Medulla oblongata (tissue), 1 donor: ENCODE measurements at regions not wholly inside any gene's neighbourhood (a gene's known extent, or its start where the extent isn't known, plus 50 kb on each side); places are given as distances from the start of the nearest gene placed in this dataset.

Source experiments
- DNase-seq: peaks from one replicate; pipeline ENCODE4 v3.0.0-alpha.2; 2015; ENCODE audit errors: extremely low spot score

GRCh38 chr14:65186951-65187350, 84.6 kb upstream of the MAX start:
- no peak for DNase-seq

GRCh38 chr14:65187421-65188049, 85.2 kb upstream of the MAX start:
- no peak for DNase-seq

- no peak for DNase-seq
Measured at GRCh38 chr14:65190312-65190711, 88.0 kb upstream of the MAX start.

- DNase-seq, result no peak
Measured at GRCh38 chr14:65191716-65192115, 89.4 kb upstream of the MAX start.

GRCh38 chr14:65192686-65193085, 90.4 kb upstream of the MAX start:
- no peak for DNase-seq

GRCh38 chr14:65193916-65194590, 91.7 kb upstream of the MAX start:
- no peak for DNase-seq

- no peak for DNase-seq
Measured at GRCh38 chr14:65195042-65195719, 92.9 kb upstream of the MAX start.

DNA sequence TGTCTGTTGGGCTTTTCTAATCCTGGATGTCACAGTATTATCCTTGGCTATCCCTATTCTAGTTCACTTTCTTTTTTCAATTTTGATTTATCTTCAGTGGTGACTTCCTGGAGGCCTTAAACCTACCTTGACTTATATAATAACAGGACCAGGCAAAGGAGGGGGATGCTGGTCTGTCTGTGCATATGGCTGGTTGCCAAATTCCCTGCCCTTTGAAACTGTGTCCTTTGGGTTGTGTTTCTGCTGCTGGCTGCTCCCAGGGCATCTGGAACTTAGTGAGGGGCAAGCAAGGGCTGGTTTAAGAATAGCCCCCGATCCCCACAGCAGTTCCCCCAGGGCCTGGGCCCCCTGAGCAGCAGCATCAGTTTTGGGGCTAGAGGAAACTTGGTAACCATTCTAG, 96.0 kb upstream of the MAX start:
- DNase-seq, result no peak

DNA sequence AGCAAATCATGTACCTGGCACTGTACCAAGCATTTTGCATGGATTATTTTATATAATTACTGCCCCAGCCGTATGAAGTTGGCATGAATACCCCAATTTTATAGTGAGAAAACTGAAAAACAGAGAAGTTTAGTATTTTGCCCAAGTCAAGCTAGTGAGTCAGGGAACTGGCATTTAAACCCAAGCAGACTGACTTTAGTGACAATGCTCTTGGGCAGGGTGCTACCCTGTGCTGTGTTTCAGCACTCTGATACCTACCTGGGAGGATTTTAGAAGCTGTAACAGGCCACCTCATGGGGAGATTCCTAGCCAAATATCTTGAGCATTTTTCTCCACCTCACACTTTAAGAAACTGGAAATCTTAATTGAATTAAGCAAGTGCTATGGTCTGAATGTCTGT, 98.1 kb upstream of the MAX start:
- DNase-seq, result no peak

DNA sequence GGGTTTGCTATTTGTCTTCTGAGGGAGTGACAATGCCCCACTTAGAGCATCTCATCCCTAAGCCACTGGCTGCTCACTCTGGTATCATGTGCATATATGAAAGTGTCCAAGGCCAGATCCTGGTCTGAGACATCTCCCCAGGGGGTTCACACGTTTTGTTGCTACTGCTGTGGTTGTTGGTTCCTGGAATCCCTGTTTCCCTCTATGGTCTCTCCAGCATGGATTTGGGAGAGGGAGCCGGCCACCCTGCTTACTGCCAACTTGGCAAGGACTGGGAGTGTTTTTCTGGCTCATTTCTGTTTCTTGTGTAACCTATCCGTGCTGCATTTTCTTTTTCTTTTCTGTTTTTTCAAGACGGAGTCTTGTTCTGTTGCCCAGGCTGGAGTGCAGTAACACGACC, 101.3 kb upstream of the MAX start:
- DNase-seq, result no peak

- DNase-seq, result no peak
Measured at GRCh38 chr14:65204056-65204455, 101.7 kb upstream of the MAX start.

DNA sequence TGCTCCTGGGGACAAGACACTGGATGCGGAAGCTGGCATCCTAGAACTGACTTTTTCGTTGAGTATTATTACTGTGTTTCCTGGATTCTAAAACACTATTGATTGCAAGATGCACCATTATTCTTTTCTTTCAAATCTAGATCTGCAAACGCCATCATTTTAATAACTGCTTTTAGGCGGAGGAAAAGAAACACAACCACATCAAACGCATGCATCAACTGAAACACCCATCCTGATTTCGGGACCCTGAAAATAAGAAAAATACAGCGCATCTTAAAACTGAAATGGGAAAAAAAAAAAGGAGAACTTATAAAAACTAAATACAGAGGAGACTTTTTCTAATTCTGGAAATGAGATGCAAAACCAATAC, 103.7 kb upstream of the MAX start:
- DNase-seq, result no peak

DNA sequence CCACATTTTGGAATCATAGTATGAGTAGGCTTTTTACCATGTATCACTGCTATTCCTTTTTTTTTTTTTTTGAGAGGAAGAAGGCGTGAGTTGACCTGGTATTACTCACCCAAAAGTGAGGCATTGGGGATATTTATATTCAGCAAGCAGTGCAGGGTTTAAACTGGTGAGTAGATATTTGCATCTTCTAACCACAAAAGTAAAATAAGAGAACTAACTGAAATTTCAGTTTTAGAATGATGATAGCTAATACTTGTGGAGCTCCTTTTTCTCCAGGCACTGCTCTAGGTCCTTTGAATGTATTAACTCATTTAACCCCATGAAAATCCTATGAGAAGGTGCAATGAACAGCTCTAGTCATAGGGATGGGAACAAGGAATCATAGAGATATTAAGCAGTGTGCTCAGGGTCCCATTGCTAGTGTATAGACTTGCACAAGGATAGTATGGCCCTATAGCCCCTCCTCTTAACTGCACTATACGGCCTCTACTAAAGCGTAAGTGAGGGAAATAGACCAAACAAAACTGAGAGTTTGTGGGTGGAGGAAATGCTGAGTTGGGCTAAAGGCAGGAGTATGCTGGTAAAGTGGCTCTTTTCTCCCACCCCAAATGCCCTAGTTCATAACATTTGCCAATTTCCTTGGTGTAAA, 104.3 kb upstream of the MAX start:
- DNase-seq, result no peak

- no peak for DNase-seq
Measured at GRCh38 chr14:65208548-65208947, 106.2 kb upstream of the MAX start.

GRCh38 chr14:65210118-65210821, 108.0 kb upstream of the MAX start:
- DNase-seq, result peak; percentile 62

- no peak for DNase-seq
Measured at GRCh38 chr14:65210822-65211182, 108.5 kb upstream of the MAX start.

- DNase-seq, result no peak
Measured at GRCh38 chr14:65211341-65211987, 109.1 kb upstream of the MAX start.

DNA sequence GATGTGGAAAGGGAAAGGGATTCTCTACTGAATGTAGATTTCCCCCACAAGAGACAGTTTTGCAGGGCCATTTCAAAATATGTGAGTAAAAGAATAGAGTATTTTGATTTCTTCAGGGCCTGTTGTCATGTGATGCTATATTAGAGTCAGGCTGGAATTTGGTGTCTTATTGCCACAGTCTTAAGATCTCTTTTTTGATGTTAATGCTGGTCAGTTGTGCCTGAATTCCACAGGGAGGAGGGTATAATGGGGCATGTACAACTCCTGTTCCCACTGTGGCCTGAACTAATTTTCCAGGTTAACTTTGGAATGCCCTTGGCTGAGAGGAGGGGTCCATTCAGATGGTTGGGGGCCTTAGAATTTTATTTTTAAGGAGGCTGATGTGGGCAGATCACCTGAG, 111.0 kb upstream of the MAX start:
- DNase-seq, result no peak

DNA sequence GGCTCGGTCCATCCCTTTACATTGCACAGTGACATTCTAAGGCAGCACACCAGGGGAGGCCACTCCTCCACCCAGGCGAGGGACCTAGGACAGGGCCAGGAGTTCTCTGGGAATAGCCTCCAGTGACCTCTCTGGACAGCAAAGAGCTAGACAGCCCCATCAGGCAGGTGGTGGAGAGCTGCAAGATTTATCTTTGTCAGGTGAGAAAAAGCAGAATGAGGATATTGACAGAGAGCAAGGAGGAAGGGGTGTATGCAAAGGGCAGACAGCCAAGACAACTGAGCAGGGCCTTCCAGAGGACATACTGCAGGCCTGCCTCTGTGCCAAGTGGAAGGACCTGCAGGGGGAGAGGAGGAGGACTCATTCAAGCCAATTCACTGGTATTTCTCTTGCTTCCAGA, 112.4 kb upstream of the MAX start:
- DNase-seq, result peak; percentile 58

DNA sequence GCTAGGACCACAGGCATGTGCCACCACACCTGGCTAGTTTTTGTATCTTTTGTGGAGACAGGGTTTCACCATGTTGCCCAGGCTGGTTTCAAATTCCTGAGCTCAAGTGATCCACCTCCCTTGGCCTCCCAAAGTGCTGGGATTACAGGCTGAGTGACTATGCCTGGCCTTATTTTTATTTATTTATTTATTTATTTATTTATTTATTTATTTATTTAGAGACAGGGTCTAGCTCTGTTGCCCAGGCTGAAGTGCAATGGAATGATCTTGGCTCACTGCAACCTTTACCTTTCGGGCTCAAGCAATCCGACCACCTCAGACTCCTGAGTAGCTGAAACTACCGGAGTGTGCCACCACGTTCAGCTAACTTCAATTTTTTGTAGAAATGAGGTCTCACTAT, 117.0 kb upstream of the MAX start:
- no peak for DNase-seq

DNA sequence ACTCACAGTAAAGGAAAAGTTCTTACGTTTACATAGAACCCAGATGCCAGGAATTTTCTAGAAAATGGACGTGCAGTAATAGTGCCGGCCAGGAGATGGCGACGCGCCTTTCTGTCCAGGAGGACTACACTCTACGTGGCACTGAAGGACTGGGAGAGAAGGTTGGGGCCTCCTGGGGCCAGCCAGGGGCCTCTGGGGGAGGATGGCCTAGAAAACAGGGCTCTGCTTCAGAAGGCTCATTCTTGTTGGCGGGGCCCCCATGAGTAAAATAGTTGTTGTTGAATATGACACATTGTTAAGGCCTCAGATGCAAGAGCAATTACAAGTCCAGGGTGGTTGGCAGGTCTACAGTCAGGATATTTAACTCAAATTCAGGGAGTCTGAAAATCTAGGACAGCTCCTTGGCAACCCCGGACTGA, 120.1 kb upstream of the MAX start:
- peak; percentile 89 for DNase-seq

- no peak for DNase-seq
Measured at GRCh38 chr14:65223636-65224035, 121.3 kb upstream of the MAX start.
